GM12874 (cell line): ENCODE measurements at regions not wholly inside any gene's neighbourhood (a gene's known extent, or its start where the extent isn't known, plus 50 kb on each side); places are given as distances from the start of the nearest gene placed in this dataset.

ENCODE experiments used
- TF ChIP-seq, protein P1 (sequence below): IDR thresholded peaks from 2 replicates; pipeline ENCODE4 v1.5.1; 2011; ENCODE audit warnings: low read depth, mild to moderate bottlenecking, control low read depth, low read length, moderate library complexity; ENCODE audit not compliant: insufficient read depth

DNA sequence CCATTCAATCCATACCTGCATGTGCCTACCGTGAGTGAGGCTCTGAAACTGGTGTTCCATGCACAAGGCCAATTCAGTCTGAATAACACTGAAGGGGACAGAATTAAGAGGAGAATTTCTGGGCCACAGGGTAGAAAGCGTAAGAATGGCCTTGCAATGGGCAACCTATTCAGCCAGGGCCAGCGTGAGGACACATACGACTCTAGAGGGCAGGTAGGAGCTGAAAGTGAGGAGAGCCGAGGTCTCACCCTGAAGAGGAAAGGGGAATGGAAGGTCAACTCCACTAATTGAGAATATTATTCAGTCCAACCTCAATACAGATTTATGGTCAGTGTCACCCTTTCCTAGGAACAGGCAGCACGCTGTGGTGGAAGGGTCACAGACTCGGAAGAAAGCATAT, 202.2 kb downstream of the TRIML1 start:
- TF ChIP-seq, protein P1, sequence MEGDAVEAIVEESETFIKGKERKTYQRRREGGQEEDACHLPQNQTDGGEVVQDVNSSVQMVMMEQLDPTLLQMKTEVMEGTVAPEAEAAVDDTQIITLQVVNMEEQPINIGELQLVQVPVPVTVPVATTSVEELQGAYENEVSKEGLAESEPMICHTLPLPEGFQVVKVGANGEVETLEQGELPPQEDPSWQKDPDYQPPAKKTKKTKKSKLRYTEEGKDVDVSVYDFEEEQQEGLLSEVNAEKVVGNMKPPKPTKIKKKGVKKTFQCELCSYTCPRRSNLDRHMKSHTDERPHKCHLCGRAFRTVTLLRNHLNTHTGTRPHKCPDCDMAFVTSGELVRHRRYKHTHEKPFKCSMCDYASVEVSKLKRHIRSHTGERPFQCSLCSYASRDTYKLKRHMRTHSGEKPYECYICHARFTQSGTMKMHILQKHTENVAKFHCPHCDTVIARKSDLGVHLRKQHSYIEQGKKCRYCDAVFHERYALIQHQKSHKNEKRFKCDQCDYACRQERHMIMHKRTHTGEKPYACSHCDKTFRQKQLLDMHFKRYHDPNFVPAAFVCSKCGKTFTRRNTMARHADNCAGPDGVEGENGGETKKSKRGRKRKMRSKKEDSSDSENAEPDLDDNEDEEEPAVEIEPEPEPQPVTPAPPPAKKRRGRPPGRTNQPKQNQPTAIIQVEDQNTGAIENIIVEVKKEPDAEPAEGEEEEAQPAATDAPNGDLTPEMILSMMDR = no peak

DNA sequence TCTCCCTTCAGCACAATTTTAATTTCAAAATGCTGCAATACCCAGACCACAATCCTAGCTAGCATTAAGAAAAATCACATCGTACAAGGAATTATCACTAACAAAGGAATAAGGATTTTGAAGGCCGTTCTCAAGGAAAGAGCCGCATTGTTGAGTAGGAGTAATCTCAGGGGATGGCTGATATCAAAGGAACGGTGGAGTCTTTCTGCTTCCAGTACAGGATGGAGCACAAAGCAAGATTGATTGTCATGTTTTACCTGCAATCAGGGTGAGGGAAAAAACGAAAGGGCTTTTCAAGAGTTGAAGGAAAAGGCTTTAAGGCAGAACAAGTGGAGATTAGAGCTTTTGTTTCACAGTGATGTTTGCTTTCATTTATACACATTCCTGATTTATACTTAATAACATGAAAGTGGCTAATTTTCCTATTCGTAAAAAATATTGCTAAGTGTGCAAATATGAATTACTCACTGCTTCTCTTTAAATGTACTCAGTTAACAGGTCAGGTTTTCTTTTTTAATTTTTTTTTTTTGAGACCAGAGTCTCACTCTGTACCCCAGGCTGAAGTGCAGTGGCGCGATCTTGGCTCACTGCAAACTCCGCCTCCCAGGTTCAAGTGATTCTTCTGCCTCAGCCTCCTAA, 207.0 kb downstream of the TRIML1 start:
- TF ChIP-seq, protein P1 = no peak

GRCh38 chr4:188347339-188347738, 208.1 kb downstream of the TRIML1 start:
- TF ChIP-seq, protein P1 = no peak

DNA sequence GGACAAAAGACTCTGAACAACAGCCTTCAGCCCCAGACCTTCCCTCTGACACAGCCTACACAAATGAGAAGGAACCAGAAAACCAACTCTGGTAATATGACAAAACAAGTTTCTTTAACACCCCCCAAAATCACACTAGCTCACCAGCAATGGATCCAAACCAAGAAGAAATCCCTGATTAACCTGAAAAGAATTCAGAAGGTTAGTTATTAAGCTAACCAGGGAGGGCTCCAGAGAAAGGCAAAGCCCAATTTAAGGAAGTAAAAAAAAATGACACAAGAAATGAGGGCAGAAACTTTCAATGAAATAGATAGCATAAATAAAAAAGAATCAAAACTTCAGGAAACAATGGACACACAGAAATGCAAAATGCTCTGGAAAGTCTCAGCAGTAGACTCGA, 224.0 kb downstream of the TRIML1 start:
- TF ChIP-seq, protein P1 = no peak

- TF ChIP-seq, protein P1 = no peak
Observed at GRCh38 chr4:188370777-188371176, 231.5 kb downstream of the TRIML1 start.

GRCh38 chr4:188372058-188372457, 232.8 kb downstream of the TRIML1 start:
- TF ChIP-seq, protein P1 = no peak

GRCh38 chr4:188372829-188373228, 233.6 kb downstream of the TRIML1 start:
- TF ChIP-seq, protein P1 = no peak
